GM12865 (cell line): ENCODE measurements at regions not wholly inside any gene's neighbourhood (a gene's known extent, or its start where the extent isn't known, plus 50 kb on each side); places are given as distances from the start of the nearest gene placed in this dataset.
"Not testable (repeated sequence)": the region's sequence is repeated elsewhere in the genome, so short reads cannot be mapped to it uniquely, and the experiment has no call there.

Source experiments
- DNase-seq: peaks from one replicate; pipeline ENCODE4 v3.0.0; 2010; ENCODE audit warnings: low read depth
- H3K4me3 ChIP-seq: 2 replicates; pipeline ENCODE4 v1.5.1; 2011; ENCODE audit warnings: mild to moderate bottlenecking, low read depth, low read length, control low read depth
- TF ChIP-seq, protein P1 (sequence below): IDR thresholded peaks from 2 replicates; pipeline ENCODE4 v1.5.1; 2011; ENCODE audit warnings: low read length, control low read depth, low read depth, inconsistent platforms; ENCODE audit not compliant: insufficient read depth; ENCODE audit errors: missing control alignments

DNA sequence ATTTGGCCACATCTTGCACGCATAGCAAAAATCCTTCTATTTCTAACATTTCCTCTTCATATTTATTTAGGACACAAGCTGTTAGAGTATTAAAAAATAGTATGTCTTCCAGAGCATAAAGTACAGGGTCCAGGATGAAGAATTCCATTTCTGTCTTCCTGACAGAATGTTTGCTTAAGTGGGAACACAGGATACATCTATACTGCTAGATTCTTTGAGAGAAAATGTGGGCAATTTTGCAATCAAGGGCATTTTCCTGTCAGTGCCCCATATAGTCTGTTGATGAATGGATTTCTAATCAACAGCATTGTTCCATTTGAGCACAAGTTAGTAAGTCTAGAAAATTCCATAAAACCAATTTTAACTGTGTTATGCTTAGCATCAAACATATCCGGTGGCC is 409.9 kb downstream of the CPS1 start:
- TF ChIP-seq, protein P1, sequence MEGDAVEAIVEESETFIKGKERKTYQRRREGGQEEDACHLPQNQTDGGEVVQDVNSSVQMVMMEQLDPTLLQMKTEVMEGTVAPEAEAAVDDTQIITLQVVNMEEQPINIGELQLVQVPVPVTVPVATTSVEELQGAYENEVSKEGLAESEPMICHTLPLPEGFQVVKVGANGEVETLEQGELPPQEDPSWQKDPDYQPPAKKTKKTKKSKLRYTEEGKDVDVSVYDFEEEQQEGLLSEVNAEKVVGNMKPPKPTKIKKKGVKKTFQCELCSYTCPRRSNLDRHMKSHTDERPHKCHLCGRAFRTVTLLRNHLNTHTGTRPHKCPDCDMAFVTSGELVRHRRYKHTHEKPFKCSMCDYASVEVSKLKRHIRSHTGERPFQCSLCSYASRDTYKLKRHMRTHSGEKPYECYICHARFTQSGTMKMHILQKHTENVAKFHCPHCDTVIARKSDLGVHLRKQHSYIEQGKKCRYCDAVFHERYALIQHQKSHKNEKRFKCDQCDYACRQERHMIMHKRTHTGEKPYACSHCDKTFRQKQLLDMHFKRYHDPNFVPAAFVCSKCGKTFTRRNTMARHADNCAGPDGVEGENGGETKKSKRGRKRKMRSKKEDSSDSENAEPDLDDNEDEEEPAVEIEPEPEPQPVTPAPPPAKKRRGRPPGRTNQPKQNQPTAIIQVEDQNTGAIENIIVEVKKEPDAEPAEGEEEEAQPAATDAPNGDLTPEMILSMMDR = no peak
- DNase-seq = no peak
- H3K4me3 ChIP-seq = no peak overlapping the region

DNA sequence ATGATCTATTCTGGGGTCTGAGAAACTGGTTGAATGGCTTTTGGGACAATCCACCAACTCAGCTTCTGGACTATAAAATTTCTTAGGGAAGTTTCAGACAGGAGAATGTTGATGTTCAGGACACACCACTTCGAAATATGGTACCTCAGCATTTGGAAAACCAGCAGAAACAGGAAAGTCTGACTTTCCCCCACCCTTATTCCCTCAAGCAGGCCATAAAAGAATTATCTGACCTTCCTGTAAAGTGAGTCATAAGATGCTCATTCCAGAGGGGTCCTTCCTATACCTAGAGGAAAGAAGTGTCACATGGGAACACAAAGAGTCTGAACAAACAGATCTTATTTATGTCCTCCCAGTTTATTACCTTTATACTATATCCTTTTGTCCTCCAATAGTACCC is 415.0 kb downstream of the CPS1 start:
- no peak for DNase-seq
- no peak overlapping the region for H3K4me3 ChIP-seq
- TF ChIP-seq, protein P1 = no peak

DNA sequence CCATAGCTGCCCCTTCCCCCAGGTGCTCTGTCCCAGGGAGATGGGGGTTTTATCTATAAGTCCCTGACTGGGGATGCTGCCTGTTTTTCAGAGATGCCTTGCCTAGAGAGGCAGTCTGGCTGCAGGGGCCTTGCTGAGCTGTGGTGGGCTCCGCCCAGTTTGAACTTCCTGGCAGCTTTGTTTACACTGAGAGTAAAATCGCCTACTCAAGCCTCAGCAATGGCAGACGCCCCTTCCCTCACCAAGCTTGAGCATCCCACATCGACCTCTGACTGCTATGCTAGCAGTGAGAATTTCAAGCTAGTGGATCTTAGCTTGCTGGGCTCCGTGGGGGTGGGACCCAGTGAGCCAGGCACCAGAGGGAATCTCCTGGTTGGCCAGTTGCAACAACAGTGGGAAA is 430.4 kb downstream of the CPS1 start:
- not testable (repeated sequence) for DNase-seq, H3K4me3 ChIP-seq

DNA sequence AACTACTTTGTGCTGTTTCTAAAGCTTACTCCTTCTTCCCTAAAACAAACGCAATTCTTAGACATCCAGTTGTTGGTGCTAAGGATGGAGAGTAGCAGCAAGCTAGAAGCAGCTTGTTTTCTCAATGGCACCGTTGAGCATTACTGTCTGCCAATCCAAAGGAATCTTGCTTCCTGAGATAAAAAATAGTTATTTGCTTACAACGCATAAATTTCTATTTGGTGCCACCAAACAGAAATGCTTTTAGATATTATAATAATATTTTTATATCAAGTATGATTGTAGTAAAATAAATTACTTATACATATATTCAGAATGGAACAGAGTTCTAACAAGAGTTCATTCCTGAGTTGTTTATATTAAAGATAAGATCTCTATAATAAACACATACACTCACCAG is 434.7 kb downstream of the CPS1 start:
- TF ChIP-seq, protein P1 = no peak

DNA sequence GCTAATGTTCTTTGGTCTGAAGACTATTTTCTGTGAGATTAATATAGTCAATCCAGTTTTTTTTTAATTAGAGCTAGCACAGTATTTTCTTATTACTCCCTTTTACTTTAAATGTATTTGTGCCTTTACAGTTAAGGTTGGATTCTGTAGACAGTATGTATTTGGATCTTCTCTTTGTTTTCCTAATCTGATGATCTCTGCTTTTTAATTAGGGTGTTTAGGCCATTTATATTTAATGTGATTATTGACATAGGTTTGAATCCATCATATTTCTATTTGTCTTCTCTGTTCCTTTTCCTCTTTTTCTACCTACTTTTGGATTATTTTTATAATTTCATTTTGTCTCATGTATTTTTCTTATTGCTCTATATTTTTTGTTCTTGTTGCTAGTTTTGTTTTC is 437.7 kb downstream of the CPS1 start:
- no peak overlapping the region for H3K4me3 ChIP-seq
- no peak for DNase-seq
- TF ChIP-seq, protein P1 = no peak

More for the DNA sequence above, 434.7 kb downstream of the CPS1 start:
- DNase-seq = no peak
- no peak overlapping the region for H3K4me3 ChIP-seq

DNA sequence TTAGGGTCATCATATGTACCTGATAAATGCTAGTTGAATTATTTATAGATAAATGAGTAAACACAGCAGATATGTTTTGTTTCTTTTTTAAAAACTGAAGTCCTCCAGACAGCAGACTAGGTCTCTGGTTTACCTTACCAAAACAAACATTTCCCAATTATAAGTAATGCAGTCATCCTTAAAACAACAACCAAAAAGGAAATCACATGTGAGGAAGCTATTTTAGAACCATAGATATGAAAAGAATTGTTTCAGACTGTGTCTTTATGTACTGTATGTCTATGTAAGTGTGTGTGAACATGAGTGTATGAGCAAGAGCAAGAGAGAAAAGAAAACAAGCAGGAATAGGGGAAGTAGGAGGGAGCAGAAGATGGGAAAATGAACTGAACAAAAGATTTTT is 441.0 kb downstream of the CPS1 start:
- TF ChIP-seq, protein P1 = no peak
- DNase-seq = no peak
- no peak overlapping the region for H3K4me3 ChIP-seq

DNA sequence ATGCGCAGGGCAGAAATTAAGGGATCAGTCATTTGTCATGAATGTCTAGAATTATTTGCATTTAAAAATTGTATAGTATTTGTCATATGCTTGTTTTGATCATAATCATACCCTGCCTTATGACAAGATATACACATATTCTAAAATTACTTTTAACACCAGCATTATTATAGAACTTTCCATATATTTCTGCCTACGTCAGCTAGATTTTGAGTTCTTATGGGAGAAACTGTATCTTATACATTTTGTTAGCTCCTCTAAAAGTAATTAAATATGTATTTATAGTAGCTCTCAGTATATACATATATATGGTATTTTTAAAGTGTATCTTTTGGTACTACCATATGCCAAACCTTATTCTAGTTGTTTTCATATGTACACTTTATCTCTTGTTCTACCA is 441.9 kb downstream of the CPS1 start:
- DNase-seq = no peak
- no peak overlapping the region for H3K4me3 ChIP-seq
- TF ChIP-seq, protein P1 = no peak
